Suprapubic skin (tissue), 4 donors: ENCODE measurements at regions not wholly inside any gene's neighbourhood (a gene's known extent, or its start where the extent isn't known, plus 50 kb on each side); places are given as distances from the start of the nearest gene placed in this dataset.

ENCODE experiments used
- EP300 ChIP-seq: sonication (generic); formaldehyde crosslinking; IDR thresholded peaks from one replicate; pipeline ENCODE4 v1.6.1; 2017; ENCODE audit warnings: antibody characterized with exemption
- POLR2AphosphoS5 ChIP-seq, 3 donors: sonication (generic); formaldehyde crosslinking; IDR thresholded peaks; one replicate each; pipeline ENCODE4 v1.6.1; 2017; ENCODE audit warnings: antibody characterized with exemption in 3 of 3
- TF ChIP-seq, protein P1 (sequence below), 2 donors: fragments of 200-600 bp in 1 of 2; fragments of 450-650 bp in 1 of 2; sonication (generic) in 1 of 2; IDR thresholded peaks; one replicate each; pipeline ENCODE4 v1.5.1; 2016 to 2019; ENCODE audit warnings: antibody characterized with exemption in 2 of 2, mild to moderate bottlenecking in 1 of 2, moderate library complexity in 1 of 2

DNA sequence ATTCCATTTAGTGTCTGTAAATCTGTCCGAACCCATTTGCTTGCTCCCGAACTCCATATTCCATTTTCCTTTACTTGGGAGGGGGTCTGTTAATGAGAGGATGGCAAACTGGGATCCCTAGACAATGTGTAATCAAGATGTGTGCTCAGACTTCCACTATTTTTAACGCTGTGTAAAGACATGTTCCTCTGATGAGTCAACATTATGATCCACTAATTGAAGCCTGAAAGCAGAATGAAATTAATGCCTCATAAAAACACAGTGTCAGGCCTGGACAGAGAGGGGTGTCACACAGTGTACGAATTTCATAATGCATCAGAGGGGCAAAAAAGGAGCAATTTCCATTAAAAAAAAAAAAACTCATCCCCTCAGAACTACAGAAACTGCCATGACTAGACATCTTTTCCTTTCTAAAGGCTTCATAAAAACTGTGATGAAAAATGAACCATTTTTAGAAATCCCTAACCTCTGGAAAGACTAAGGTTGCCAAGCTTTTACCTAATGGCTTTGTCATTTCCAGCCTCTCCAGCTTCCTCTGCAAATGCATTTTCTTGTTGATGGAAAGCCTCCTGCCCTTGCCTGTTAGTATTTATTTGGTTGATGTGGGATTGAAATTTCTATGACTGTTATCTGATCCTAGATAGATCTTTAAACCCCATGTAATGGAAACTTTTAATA, 209.2 kb upstream of the DCC start:
- TF ChIP-seq, protein P1, sequence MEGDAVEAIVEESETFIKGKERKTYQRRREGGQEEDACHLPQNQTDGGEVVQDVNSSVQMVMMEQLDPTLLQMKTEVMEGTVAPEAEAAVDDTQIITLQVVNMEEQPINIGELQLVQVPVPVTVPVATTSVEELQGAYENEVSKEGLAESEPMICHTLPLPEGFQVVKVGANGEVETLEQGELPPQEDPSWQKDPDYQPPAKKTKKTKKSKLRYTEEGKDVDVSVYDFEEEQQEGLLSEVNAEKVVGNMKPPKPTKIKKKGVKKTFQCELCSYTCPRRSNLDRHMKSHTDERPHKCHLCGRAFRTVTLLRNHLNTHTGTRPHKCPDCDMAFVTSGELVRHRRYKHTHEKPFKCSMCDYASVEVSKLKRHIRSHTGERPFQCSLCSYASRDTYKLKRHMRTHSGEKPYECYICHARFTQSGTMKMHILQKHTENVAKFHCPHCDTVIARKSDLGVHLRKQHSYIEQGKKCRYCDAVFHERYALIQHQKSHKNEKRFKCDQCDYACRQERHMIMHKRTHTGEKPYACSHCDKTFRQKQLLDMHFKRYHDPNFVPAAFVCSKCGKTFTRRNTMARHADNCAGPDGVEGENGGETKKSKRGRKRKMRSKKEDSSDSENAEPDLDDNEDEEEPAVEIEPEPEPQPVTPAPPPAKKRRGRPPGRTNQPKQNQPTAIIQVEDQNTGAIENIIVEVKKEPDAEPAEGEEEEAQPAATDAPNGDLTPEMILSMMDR (IDR thresholded peaks at IDR 0.05), result no peak
- TF ChIP-seq EP300 (no peak), POLR2AphosphoS5 (IDR thresholded peaks at IDR 0.05) (no peak)
